RWPE2 (cell line): ENCODE measurements at regions not wholly inside any gene's neighbourhood (a gene's known extent, or its start where the extent isn't known, plus 50 kb on each side); places are given as distances from the start of the nearest gene placed in this dataset.

Experiments
- ATAC-seq: fragments of 200-7000 bp; cut with Tn5 transposase; 3 replicates; pipeline ENCODE4 v1.9.1; 2021; ENCODE audit warnings: low read depth
- DNase-seq: peaks from one replicate; pipeline ENCODE4 v3.0.0-alpha.2; 2020; ENCODE audit warnings: low spot score
- H3K27ac ChIP-seq: fragments of 450-650 bp; 2 replicates; pipeline ENCODE4 v1.5.1; 2017; ENCODE audit warnings: mild to moderate bottlenecking; ENCODE audit not compliant: poor library complexity, severe bottlenecking
- H3K27me3 ChIP-seq: fragments of 250-450 bp; sonication (Bioruptor Pico); 2 replicates; pipeline ENCODE4 v1.5.1; 2021; ENCODE audit warnings: mild to moderate bottlenecking, moderate library complexity; ENCODE audit not compliant: insufficient read depth, poor library complexity, severe bottlenecking
- H3K36me3 ChIP-seq: fragments of 250-450 bp; sonication (Bioruptor Pico); 2 replicates; pipeline ENCODE4 v1.5.1; 2020; ENCODE audit warnings: low read depth, mild to moderate bottlenecking, moderate library complexity
- H3K4me1 ChIP-seq: fragments of 250-450 bp; sonication (Bioruptor Pico); 2 replicates; pipeline ENCODE4 v1.5.1; 2021; ENCODE audit warnings: mild to moderate bottlenecking, moderate library complexity; ENCODE audit not compliant: insufficient read depth, poor library complexity, severe bottlenecking
- H3K4me3 ChIP-seq: fragments of 250-450 bp; sonication (Bioruptor Pico); 2 replicates; pipeline ENCODE4 v1.5.1; 2021; ENCODE audit warnings: mild to moderate bottlenecking, moderate library complexity; ENCODE audit not compliant: severe bottlenecking
- H3K9me3 ChIP-seq: fragments of 250-450 bp; sonication (Bioruptor Pico); 2 replicates; pipeline ENCODE4 v1.5.1; 2021; ENCODE audit warnings: mild to moderate bottlenecking, moderate library complexity; ENCODE audit not compliant: severe bottlenecking
- CTCF ChIP-seq: fragments of 450-650 bp; IDR thresholded peaks from one replicate; pipeline ENCODE4 v1.5.1; 2017; ENCODE audit warnings: mild to moderate bottlenecking, moderate library complexity; ENCODE audit not compliant: poor library complexity, severe bottlenecking

DNA sequence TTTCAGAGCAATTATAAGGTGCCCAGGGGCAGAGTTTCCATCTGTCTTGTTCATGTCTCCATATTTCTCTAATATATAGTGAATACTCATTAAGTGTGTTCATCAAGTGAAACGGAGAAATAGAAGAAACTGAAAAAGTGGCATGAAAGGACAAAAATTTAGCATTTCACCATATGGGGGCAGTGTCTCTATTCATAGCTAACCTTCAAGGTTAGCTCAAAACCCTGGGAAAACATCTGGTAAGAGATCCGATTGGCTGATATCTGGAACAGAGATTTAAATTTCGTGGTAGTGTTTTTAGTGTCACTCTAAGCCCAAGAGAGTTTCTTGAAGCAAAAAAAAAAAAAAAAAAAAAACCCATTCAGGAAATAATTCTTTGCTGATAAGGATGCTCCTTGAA lies 367.5 kb downstream of the DAD1 start:
- H3K4me1 ChIP-seq = peaks cover 14% of the 10 kb centered on the region
- TF ChIP-seq CTCF = peak; percentile 75
- H3K27ac ChIP-seq = no peak overlapping the region
- ATAC-seq (no peak), DNase-seq (no peak)
- H3K4me3 ChIP-seq = no peak overlapping the region
- no peaks in the 10 kb centered on the region for H3K27me3 ChIP-seq
- H3K9me3 ChIP-seq = no peaks in the 10 kb centered on the region
- no peaks in the 10 kb centered on the region for H3K36me3 ChIP-seq

GRCh38 chr14:22220427-22220826 lies 368.6 kb downstream of the DAD1 start:
- no peak for DNase-seq
- Histone ChIP-seq H3K36me3 (no peaks in the 10 kb centered on the region), H3K27me3 (no peaks in the 10 kb centered on the region), H3K27ac (no peak overlapping the region), H3K4me3 (no peak overlapping the region), H3K4me1 (peaks cover 5% of the 10 kb centered on the region), H3K9me3 (no peaks in the 10 kb centered on the region)
- peak; percentile 69 for TF ChIP-seq CTCF
- peak; percentile 96 for ATAC-seq

DNA sequence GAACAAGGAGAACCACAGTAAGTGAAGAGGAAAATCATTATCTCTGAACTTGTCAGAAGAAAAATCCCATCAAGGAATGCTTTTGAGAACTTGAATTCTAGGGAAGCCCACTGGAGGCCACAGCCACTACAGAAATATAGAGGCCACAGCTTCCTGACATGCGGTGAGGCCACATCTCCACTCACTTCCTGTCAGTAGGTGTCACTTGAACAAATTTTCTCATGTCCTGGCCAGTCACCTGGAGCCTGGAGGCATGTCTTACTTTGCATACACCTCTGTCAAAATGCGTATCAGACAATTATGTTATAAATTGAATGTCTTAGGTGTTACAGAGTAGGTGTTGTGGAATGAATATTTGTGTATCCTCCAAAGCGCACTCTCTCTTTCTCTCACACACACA lies 370.3 kb downstream of the DAD1 start:
- ATAC-seq (no peak), DNase-seq (no peak)
- TF ChIP-seq CTCF = no peak
- Histone ChIP-seq H3K36me3 (no peaks in the 10 kb centered on the region), H3K9me3 (no peaks in the 10 kb centered on the region), H3K4me1 (peaks cover 2% of the 10 kb centered on the region), H3K27ac (no peak overlapping the region), H3K4me3 (no peak overlapping the region), H3K27me3 (no peaks in the 10 kb centered on the region)

GRCh38 chr14:22213120-22213519 lies 375.9 kb downstream of the DAD1 start:
- H3K4me3 ChIP-seq = no peak overlapping the region
- H3K27me3 ChIP-seq = no peaks in the 10 kb centered on the region
- peaks cover 25% of the 10 kb centered on the region for H3K4me1 ChIP-seq
- no peaks in the 10 kb centered on the region for H3K9me3 ChIP-seq
- ATAC-seq = peak; percentile 99
- DNase-seq = no peak
- no peak for TF ChIP-seq CTCF
- no peaks in the 10 kb centered on the region for H3K36me3 ChIP-seq
- H3K27ac ChIP-seq = peak overlapping the region; percentile 15

- Histone ChIP-seq H3K27me3 (no peaks in the 10 kb centered on the region), H3K4me1 (peaks cover 25% of the 10 kb centered on the region), H3K27ac (peak overlapping the region; percentile 32), H3K4me3 (no peak overlapping the region), H3K9me3 (no peaks in the 10 kb centered on the region), H3K36me3 (no peaks in the 10 kb centered on the region)
- no peak for TF ChIP-seq CTCF
- DNase-seq (no peak), ATAC-seq (no peak)
Observed at GRCh38 chr14:22210906-22211305, 378.1 kb downstream of the DAD1 start.
